ENCODE measurements at regions not wholly inside any gene's neighbourhood (a gene's known extent, or its start where the extent isn't known, plus 50 kb on each side); places are given as distances from the start of the nearest gene placed in this dataset.

DNA sequence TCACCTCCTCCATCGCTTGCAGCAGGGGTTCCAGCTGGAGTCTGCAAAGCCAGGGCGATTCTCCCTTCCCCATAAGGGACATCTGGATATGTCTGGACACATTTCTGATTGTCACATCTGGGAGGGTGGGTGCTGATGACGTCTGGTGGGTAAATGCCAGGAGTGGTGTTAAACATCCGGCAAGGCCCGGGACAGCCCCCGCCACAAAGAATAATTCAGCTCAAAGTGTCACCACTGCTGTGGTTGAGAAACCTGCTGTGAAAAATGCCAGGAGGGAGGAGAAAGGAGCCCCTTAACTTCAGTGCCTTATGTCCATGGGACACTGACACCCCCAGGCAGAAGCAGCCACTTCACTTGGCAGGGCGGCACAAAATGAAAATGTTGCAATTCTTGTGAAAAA, 179.4 kb upstream of the SDK2 start:
- Histone ChIP-seq H3K4me3 (ENCODE audit: low read depth, low read length, poor library complexity, severe bottlenecking) (no peak overlapping the region), H3K36me3 (ENCODE audit: insufficient read depth, low read length) (no peaks in the 10 kb centered on the region), H3K79me2 (ENCODE audit: insufficient read depth, low read length) (no peaks in the 10 kb centered on the region), H3K4me2 (ENCODE audit: low read length) (no peak overlapping the region), H4K20me1 (ENCODE audit: insufficient read depth, low read length) (no peaks in the 10 kb centered on the region), H3K9me3 (ENCODE audit: low read length) (no peaks in the 10 kb centered on the region), H3F3A (ENCODE audit: insufficient read depth, low read length) (no peaks in the 10 kb centered on the region), H3K9ac (ENCODE audit: low read length) (no peak overlapping the region), H3K4me1 (ENCODE audit: insufficient read depth, low read length, severe bottlenecking) (no peaks in the 10 kb centered on the region), H3K9me2 (ENCODE audit: low read depth, low read length) (no peaks in the 10 kb centered on the region), H2AFZ (ENCODE audit: low read length) (no peak overlapping the region), H3K27ac (ENCODE audit: low read depth, low read length, poor library complexity, severe bottlenecking) (no peak overlapping the region), H3K27me3 (ENCODE audit: insufficient read depth, low read length) (peaks cover under 1% of the 10 kb centered on the region; the same call in 1 of the 2 replicates)
- TF ChIP-seq EZH2 (IDR thresholded peaks at IDR 0.05; ENCODE audit: borderline replicate concordance, low read length) = no peak
- TF ChIP-seq, protein P1, sequence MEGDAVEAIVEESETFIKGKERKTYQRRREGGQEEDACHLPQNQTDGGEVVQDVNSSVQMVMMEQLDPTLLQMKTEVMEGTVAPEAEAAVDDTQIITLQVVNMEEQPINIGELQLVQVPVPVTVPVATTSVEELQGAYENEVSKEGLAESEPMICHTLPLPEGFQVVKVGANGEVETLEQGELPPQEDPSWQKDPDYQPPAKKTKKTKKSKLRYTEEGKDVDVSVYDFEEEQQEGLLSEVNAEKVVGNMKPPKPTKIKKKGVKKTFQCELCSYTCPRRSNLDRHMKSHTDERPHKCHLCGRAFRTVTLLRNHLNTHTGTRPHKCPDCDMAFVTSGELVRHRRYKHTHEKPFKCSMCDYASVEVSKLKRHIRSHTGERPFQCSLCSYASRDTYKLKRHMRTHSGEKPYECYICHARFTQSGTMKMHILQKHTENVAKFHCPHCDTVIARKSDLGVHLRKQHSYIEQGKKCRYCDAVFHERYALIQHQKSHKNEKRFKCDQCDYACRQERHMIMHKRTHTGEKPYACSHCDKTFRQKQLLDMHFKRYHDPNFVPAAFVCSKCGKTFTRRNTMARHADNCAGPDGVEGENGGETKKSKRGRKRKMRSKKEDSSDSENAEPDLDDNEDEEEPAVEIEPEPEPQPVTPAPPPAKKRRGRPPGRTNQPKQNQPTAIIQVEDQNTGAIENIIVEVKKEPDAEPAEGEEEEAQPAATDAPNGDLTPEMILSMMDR (IDR thresholded peaks at IDR 0.05; ENCODE audit: low read length) = no peak

DNA sequence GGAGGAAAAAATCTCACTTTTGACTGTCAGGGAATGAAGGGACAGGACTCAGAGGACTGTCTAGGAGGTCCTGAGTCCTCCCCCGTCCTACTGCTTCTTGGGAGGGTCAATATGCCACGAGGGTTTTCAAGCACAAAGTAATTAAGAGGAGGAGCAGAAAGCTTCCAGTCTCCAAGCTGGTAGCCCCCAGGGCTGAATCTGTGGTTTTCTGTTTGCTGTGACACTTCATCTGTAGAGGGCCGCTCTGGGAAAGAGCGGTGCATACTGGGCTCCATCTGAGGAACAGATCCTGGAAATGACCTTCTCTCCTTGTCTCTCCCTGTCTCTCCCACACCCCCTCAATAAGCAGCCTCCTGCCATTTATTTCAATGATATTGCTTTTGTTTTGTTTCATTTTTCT, 180.1 kb upstream of the SDK2 start:
- Histone ChIP-seq H3K4me2 (ENCODE audit: low read length) (no peak overlapping the region), H3K9me2 (ENCODE audit: low read depth, low read length) (no peaks in the 10 kb centered on the region), H3K36me3 (ENCODE audit: insufficient read depth, low read length) (no peaks in the 10 kb centered on the region), H4K20me1 (ENCODE audit: insufficient read depth, low read length) (no peaks in the 10 kb centered on the region), H2AFZ (ENCODE audit: low read length) (no peak overlapping the region), H3K4me1 (ENCODE audit: insufficient read depth, low read length, severe bottlenecking) (no peaks in the 10 kb centered on the region), H3K27me3 (ENCODE audit: insufficient read depth, low read length) (no peaks in the 10 kb centered on the region), H3K9me3 (ENCODE audit: low read length) (no peaks in the 10 kb centered on the region), H3K4me3 (ENCODE audit: low read depth, low read length, poor library complexity, severe bottlenecking) (no peak overlapping the region), H3K27ac (ENCODE audit: low read depth, low read length, poor library complexity, severe bottlenecking) (no peak overlapping the region), H3K79me2 (ENCODE audit: insufficient read depth, low read length) (no peaks in the 10 kb centered on the region), H3F3A (ENCODE audit: insufficient read depth, low read length) (no peaks in the 10 kb centered on the region), H3K9ac (ENCODE audit: low read length) (no peak overlapping the region)
- TF ChIP-seq, protein P1 (IDR thresholded peaks at IDR 0.05; ENCODE audit: low read length) = no peak
- no peak for TF ChIP-seq EZH2 (IDR thresholded peaks at IDR 0.05; ENCODE audit: borderline replicate concordance, low read length)

DNA sequence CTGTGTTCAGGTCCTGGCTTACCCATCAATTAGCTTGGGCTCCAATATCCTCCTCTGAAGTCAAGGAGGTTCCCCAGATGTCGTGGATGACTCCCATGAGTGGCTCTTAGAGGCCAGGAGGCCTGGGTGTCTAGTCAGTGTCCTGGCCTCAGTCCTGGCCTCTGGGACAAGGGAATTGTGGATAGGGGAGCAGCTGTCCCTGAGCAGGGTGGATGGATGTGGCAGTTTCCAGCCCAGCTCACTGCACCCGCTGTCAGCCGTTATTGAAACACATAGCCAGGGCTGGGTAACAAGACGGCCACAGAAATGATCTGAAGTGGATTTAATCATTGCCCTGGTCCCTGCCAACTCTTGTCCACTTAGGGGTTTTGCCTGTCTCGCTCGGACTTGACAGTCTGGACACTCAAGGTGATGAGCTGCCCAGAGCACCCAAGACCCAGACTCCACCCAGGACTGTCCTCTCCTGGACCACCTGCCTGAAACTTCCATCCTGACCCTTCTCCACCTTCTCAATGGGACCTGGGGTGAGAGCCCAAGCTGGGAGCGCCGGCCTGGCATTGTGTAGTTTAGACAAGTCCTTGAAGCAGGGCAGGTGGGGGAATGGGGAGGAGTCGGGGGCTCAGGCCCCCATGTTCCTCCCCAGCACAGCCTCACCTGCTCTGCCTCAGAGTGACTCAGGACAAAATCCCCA, 182.1 kb upstream of the SDK2 start:
- Histone ChIP-seq H3K9ac (ENCODE audit: low read length) (no peak overlapping the region), H3K27me3 (ENCODE audit: insufficient read depth, low read length) (no peaks in the 10 kb centered on the region), H3F3A (ENCODE audit: insufficient read depth, low read length) (no peaks in the 10 kb centered on the region), H4K20me1 (ENCODE audit: insufficient read depth, low read length) (no peaks in the 10 kb centered on the region), H3K4me3 (ENCODE audit: low read depth, low read length, poor library complexity, severe bottlenecking) (no peak overlapping the region), H3K36me3 (ENCODE audit: insufficient read depth, low read length) (no peaks in the 10 kb centered on the region), H3K9me2 (ENCODE audit: low read depth, low read length) (no peaks in the 10 kb centered on the region), H3K27ac (ENCODE audit: low read depth, low read length, poor library complexity, severe bottlenecking) (no peak overlapping the region), H3K4me1 (ENCODE audit: insufficient read depth, low read length, severe bottlenecking) (no peaks in the 10 kb centered on the region), H3K9me3 (ENCODE audit: low read length) (no peaks in the 10 kb centered on the region), H3K79me2 (ENCODE audit: insufficient read depth, low read length) (no peaks in the 10 kb centered on the region), H2AFZ (ENCODE audit: low read length) (no peak overlapping the region), H3K4me2 (ENCODE audit: low read length) (no peak overlapping the region)
- TF ChIP-seq, protein P1 (IDR thresholded peaks at IDR 0.05; ENCODE audit: low read length) = no peak
- TF ChIP-seq EZH2 (IDR thresholded peaks at IDR 0.05; ENCODE audit: borderline replicate concordance, low read length) = no peak

Data from OCI-LY1 (cell line).